HG03439 (cell line): ENCODE measurements at regions not wholly inside any gene's neighbourhood (a gene's known extent, or its start where the extent isn't known, plus 50 kb on each side); places are given as distances from the start of the nearest gene placed in this dataset.

Experiments
- ATAC-seq: cut with Tn5 transposase; IDR thresholded peaks from one replicate; pipeline ENCODE4 v1.9.1; 2021; ENCODE audit warnings: mild to moderate bottlenecking, moderate library complexity; ENCODE audit not compliant: unreplicated experiment

- ATAC-seq = no peak
Observed at GRCh38 chr7:52712938-52713337, 322.5 kb upstream of the POM121L12 start.

- no peak for ATAC-seq
Observed at GRCh38 chr7:52711951-52712350, 323.5 kb upstream of the POM121L12 start.

- ATAC-seq = no peak
Observed at GRCh38 chr7:52708846-52709245, 326.6 kb upstream of the POM121L12 start.

- ATAC-seq = no peak
Observed at GRCh38 chr7:52705768-52706167, 329.7 kb upstream of the POM121L12 start.

GRCh38 chr7:52700349-52700748 is 335.1 kb upstream of the POM121L12 start:
- no peak for ATAC-seq

- no peak for ATAC-seq
Observed at GRCh38 chr7:52695973-52696595, 339.3 kb upstream of the POM121L12 start.

GRCh38 chr7:52691257-52691656 is 344.2 kb upstream of the POM121L12 start:
- no peak for ATAC-seq

GRCh38 chr7:52689912-52690311 is 345.5 kb upstream of the POM121L12 start:
- no peak for ATAC-seq

- ATAC-seq = no peak
Observed at GRCh38 chr7:52685333-52685732, 350.1 kb upstream of the POM121L12 start.

- no peak for ATAC-seq
Observed at GRCh38 chr7:52684388-52684787, 351.0 kb upstream of the POM121L12 start.

GRCh38 chr7:52682993-52683392 is 352.4 kb upstream of the POM121L12 start:
- no peak for ATAC-seq

GRCh38 chr7:52670608-52671225 is 364.7 kb upstream of the POM121L12 start:
- ATAC-seq = no peak

- no peak for ATAC-seq
Observed at GRCh38 chr7:52669031-52669430, 366.4 kb upstream of the POM121L12 start.

GRCh38 chr7:52668435-52668834 is 367.0 kb upstream of the POM121L12 start:
- no peak for ATAC-seq

GRCh38 chr7:52659178-52659577 is 376.3 kb upstream of the POM121L12 start:
- ATAC-seq = no peak

GRCh38 chr7:52656098-52656497 is 379.3 kb upstream of the POM121L12 start:
- no peak for ATAC-seq

GRCh38 chr7:52652621-52653020 is 382.8 kb upstream of the POM121L12 start:
- ATAC-seq = no peak

GRCh38 chr7:52648872-52649271 is 386.6 kb upstream of the POM121L12 start:
- no peak for ATAC-seq

- ATAC-seq = no peak
Observed at GRCh38 chr7:52647046-52647445, 388.4 kb upstream of the POM121L12 start.

- ATAC-seq = no peak
Observed at GRCh38 chr7:52639981-52640380, 395.5 kb upstream of the POM121L12 start.

- no peak for ATAC-seq
Observed at GRCh38 chr7:52639126-52639525, 396.3 kb upstream of the POM121L12 start.

- no peak for ATAC-seq
Observed at GRCh38 chr7:52635021-52635420, 400.4 kb upstream of the POM121L12 start.

GRCh38 chr7:52620849-52621248 is 414.6 kb upstream of the POM121L12 start:
- ATAC-seq = no peak
